Parathyroid adenoma (tissue), 2 donors: ENCODE measurements at regions not wholly inside any gene's neighbourhood (a gene's known extent, or its start where the extent isn't known, plus 50 kb on each side); places are given as distances from the start of the nearest gene placed in this dataset.

Source experiments
- H2AFZ ChIP-seq: fragments of 300-600 bp; sonication (generic); one replicate; pipeline ENCODE4 v1.7.0; 2017; ENCODE audit warnings: antibody characterized with exemption, mild to moderate bottlenecking
- H3K27ac ChIP-seq: fragments of 300-600 bp; sonication (generic); one replicate; pipeline ENCODE4 v1.7.0; 2017
- H3K27me3 ChIP-seq: fragments of 300-600 bp; sonication (generic); one replicate; pipeline ENCODE4 v1.7.0; 2017; ENCODE audit warnings: low read length; ENCODE audit not compliant: control insufficient read depth, insufficient read depth
- H3K36me3 ChIP-seq: fragments of 300-600 bp; sonication (generic); one replicate; pipeline ENCODE4 v1.7.0; 2017; ENCODE audit warnings: low read length; ENCODE audit not compliant: control insufficient read depth, insufficient read depth
- H3K4me1 ChIP-seq: fragments of 300-600 bp; sonication (generic); one replicate; pipeline ENCODE4 v1.7.0; 2017; ENCODE audit warnings: control low read depth
- H3K4me2 ChIP-seq: fragments of 300-600 bp; sonication (generic); one replicate; pipeline ENCODE4 v1.7.0; 2017; ENCODE audit warnings: low read length
- H3K4me3 ChIP-seq: fragments of 300-600 bp; sonication (generic); one replicate; pipeline ENCODE4 v1.7.0; 2017; ENCODE audit warnings: low read depth, low read length
- H3K79me2 ChIP-seq: fragments of 300-600 bp; sonication (generic); one replicate; pipeline ENCODE4 v1.7.0; 2017; ENCODE audit warnings: control low read depth
- H3K9ac ChIP-seq: fragments of 300-600 bp; sonication (generic); one replicate; pipeline ENCODE4 v1.7.0; 2017; ENCODE audit warnings: mild to moderate bottlenecking
- H3K9me3 ChIP-seq: fragments of 300-600 bp; sonication (generic); one replicate; pipeline ENCODE4 v1.7.0; 2017; ENCODE audit warnings: low read length; ENCODE audit not compliant: control insufficient read depth
- CTCF ChIP-seq: fragments of 300-600 bp; sonication (generic); IDR thresholded peaks from one replicate; pipeline ENCODE4 v1.7.0; 2017; ENCODE audit warnings: antibody characterized with exemption, mild to moderate bottlenecking
- donor health status: primary hyperparathyroidism.

GRCh38 chr5:152556784-152557183 is 151.7 kb upstream of the NMUR2 start:
- Histone ChIP-seq H3K36me3 (no peaks in the 10 kb centered on the region), H3K79me2 (no peaks in the 10 kb centered on the region), H3K4me3 (no peak overlapping the region), H3K4me2 (no peak overlapping the region), H3K27me3 (no peaks in the 10 kb centered on the region), H3K9ac (no peak overlapping the region), H3K27ac (no peak overlapping the region), H3K4me1 (no peaks in the 10 kb centered on the region), H2AFZ (no peak overlapping the region), H3K9me3 (no peaks in the 10 kb centered on the region)
- TF ChIP-seq CTCF, result no peak

- no peaks in the 10 kb centered on the region for H3K36me3 ChIP-seq
- no peaks in the 10 kb centered on the region for H3K9me3 ChIP-seq
- no peaks in the 10 kb centered on the region for H3K4me1 ChIP-seq
- H3K9ac ChIP-seq, result no peak overlapping the region
- no peaks in the 10 kb centered on the region for H3K27me3 ChIP-seq
- H3K27ac ChIP-seq, result no peak overlapping the region
- no peak overlapping the region for H2AFZ ChIP-seq
- no peak overlapping the region for H3K4me3 ChIP-seq
- no peak overlapping the region for H3K4me2 ChIP-seq
- peak; percentile 62 for TF ChIP-seq CTCF
- H3K79me2 ChIP-seq, result no peaks in the 10 kb centered on the region
These were observed 155.5 kb upstream of the NMUR2 start for GRCh38 chr5:152560512-152561137.

GRCh38 chr5:152568016-152568415 is 162.9 kb upstream of the NMUR2 start:
- no peaks in the 10 kb centered on the region for H3K9me3 ChIP-seq
- no peak overlapping the region for H3K4me2 ChIP-seq
- no peaks in the 10 kb centered on the region for H3K27me3 ChIP-seq
- H3K27ac ChIP-seq, result no peak overlapping the region
- no peaks in the 10 kb centered on the region for H3K36me3 ChIP-seq
- no peaks in the 10 kb centered on the region for H3K79me2 ChIP-seq
- H3K4me1 ChIP-seq, result no peaks in the 10 kb centered on the region
- H2AFZ ChIP-seq, result no peak overlapping the region
- no peak for TF ChIP-seq CTCF
- no peak overlapping the region for H3K9ac ChIP-seq
- no peak overlapping the region for H3K4me3 ChIP-seq

- Histone ChIP-seq H3K27ac (no peak overlapping the region), H3K4me1 (no peaks in the 10 kb centered on the region), H3K4me3 (no peak overlapping the region), H3K9ac (no peak overlapping the region), H3K79me2 (no peaks in the 10 kb centered on the region), H3K27me3 (no peaks in the 10 kb centered on the region), H3K9me3 (no peaks in the 10 kb centered on the region), H3K4me2 (no peak overlapping the region), H2AFZ (no peak overlapping the region), H3K36me3 (no peaks in the 10 kb centered on the region)
- no peak for TF ChIP-seq CTCF
These were observed 167.7 kb upstream of the NMUR2 start for GRCh38 chr5:152572812-152573211.

GRCh38 chr5:152584103-152584502 is 179.0 kb upstream of the NMUR2 start:
- Histone ChIP-seq H3K4me2 (no peak overlapping the region), H3K79me2 (no peaks in the 10 kb centered on the region), H3K9ac (no peak overlapping the region), H3K27me3 (no peaks in the 10 kb centered on the region), H3K4me3 (no peak overlapping the region), H2AFZ (no peak overlapping the region), H3K9me3 (no peaks in the 10 kb centered on the region), H3K36me3 (no peaks in the 10 kb centered on the region), H3K4me1 (no peaks in the 10 kb centered on the region), H3K27ac (no peak overlapping the region)
- TF ChIP-seq CTCF, result no peak
